SK-N-SH (cell line): ENCODE measurements at regions not wholly inside any gene's neighbourhood (a gene's known extent, or its start where the extent isn't known, plus 50 kb on each side); places are given as distances from the start of the nearest gene placed in this dataset.

Experiments
- CTCF ChIA-PET: fragments of 300-600, 350-600 bp; formaldehyde crosslinking; extraction: SDS; loops from one replicate; lab custom pipeline; 2021; lab: Yijun Ruan, JAX
- POLR2A ChIA-PET: fragments of 350-600 bp; sonication (Branson Sonifier 250); formaldehyde crosslinking; extraction: SDS; loops from one replicate; lab custom pipeline; 2020; ENCODE audit warnings: antibody characterized with exemption, inconsistent platforms; lab: Yijun Ruan, JAX
- DNase-seq: peaks from one replicate; pipeline ENCODE4 v3.0.0; 2012
- H2AFZ ChIP-seq: fragments of 200-600 bp; sonication (generic); 2 replicates; pipeline ENCODE4 v1.8.1; 2016; ENCODE audit warnings: antibody characterized with exemption, mild to moderate bottlenecking, low read depth
- H3F3A ChIP-seq: fragments of 200-600 bp; sonication (generic); replicated peaks from 2 replicates; pipeline ENCODE3; 2016; ENCODE audit warnings: antibody characterized with exemption, mild to moderate bottlenecking; ENCODE audit not compliant: insufficient read depth
- H3K27ac ChIP-seq, 2 experiments: fragments of 200-500 bp in 1 of 2; fragments of 200-600 bp in 1 of 2; sonication (Bioruptor generic) in 1 of 2; sonication (generic), shearing (Covaris generic) in 1 of 2; 2 replicates each; pipeline versions ENCODE4 v1.5.1 to v1.6.1; 2014 to 2016; ENCODE audit warnings: low read depth in 2 of 2, inconsistent platforms in 1 of 2, low read length in 1 of 2, mild to moderate bottlenecking in 1 of 2, mixed read lengths in 1 of 2
- H3K27me3 ChIP-seq: fragments of 200-600 bp; sonication (generic), shearing (Covaris generic); 2 replicates; pipeline ENCODE4 v1.6.1; 2016; ENCODE audit warnings: mixed run types; ENCODE audit not compliant: insufficient read depth
- H3K36me3 ChIP-seq, 2 experiments: fragments of 200-500 bp in 1 of 2; fragments of 200-600 bp in 1 of 2; sonication (Bioruptor generic) in 1 of 2; sonication (generic) in 1 of 2; replicated peaks in 1 of 2; 2 replicates each; pipeline versions ENCODE3 to v1.5.1; 2014 to 2016; ENCODE audit warnings: low read length in 1 of 2, mild to moderate bottlenecking in 1 of 2; ENCODE audit not compliant: insufficient read depth in 2 of 2, control insufficient read depth in 1 of 2
- H3K4me1 ChIP-seq, 2 experiments: fragments of 200-500 bp in 1 of 2; fragments of 200-600 bp in 1 of 2; sonication (Bioruptor generic) in 1 of 2; sonication (generic), shearing (Covaris generic) in 1 of 2; 2 replicates each; pipeline versions ENCODE4 v1.5.1 to v1.6.1; 2014 to 2016; ENCODE audit warnings: low read depth in 1 of 2, low read length in 1 of 2, mixed run types in 1 of 2; ENCODE audit not compliant: insufficient read depth in 2 of 2, control insufficient read depth in 1 of 2
- H3K4me2 ChIP-seq: fragments of 200-600 bp; sonication (generic), shearing (Covaris generic); 2 replicates; pipeline ENCODE4 v1.6.1; 2017; ENCODE audit warnings: mixed run types
- H3K4me3 ChIP-seq, 2 experiments: fragments of 200-500 bp in 1 of 2; fragments of 200-600 bp in 1 of 2; sonication (Bioruptor generic) in 1 of 2; sonication (generic), shearing (Covaris generic) in 1 of 2; 2 replicates each; pipeline versions ENCODE4 v1.5.1 to v1.8.1; 2014 to 2016; ENCODE audit warnings: low read depth in 2 of 2, inconsistent platforms in 1 of 2, low read length in 1 of 2, mild to moderate bottlenecking in 1 of 2, mixed read lengths in 1 of 2, moderate library complexity in 1 of 2
- H3K79me2 ChIP-seq: fragments of 200-600 bp; sonication (generic); 2 replicates; pipeline ENCODE4 v1.8.1; 2017; ENCODE audit warnings: mild to moderate bottlenecking; ENCODE audit not compliant: insufficient read depth
- H3K9ac ChIP-seq: fragments of 200-600 bp; sonication (generic); 2 replicates; pipeline ENCODE4 v1.6.1; 2017; ENCODE audit warnings: mixed run types
- H3K9me2 ChIP-seq: fragments of 200-600 bp; sonication (generic); 2 replicates; pipeline ENCODE4 v1.6.1; 2017; ENCODE audit warnings: mixed run types
- H3K9me3 ChIP-seq: fragments of 200-600 bp; sonication (generic); 2 replicates; pipeline ENCODE4 v1.6.1; 2017; ENCODE audit warnings: mixed run types, mild to moderate bottlenecking, moderate library complexity
- H4K20me1 ChIP-seq: fragments of 200-600 bp; sonication (generic); 2 replicates; pipeline ENCODE4 v1.6.1; 2017; ENCODE audit warnings: mild to moderate bottlenecking, mixed run types; ENCODE audit not compliant: insufficient read depth
- CHD2 ChIP-seq: fragments of 150-350 bp; IDR thresholded peaks from 2 replicates; pipeline ENCODE4 v1.6.1; 2018; ENCODE audit warnings: low read length; ENCODE audit not compliant: partially characterized antibody
- EP300 ChIP-seq, 2 experiments: IDR thresholded peaks; 2 replicates each; pipeline versions ENCODE4 v1.4.0 to v1.6.1; 2012; ENCODE audit warnings: borderline replicate concordance in 1 of 2, low read depth in 1 of 2, low read length in 1 of 2
- EZH2phosphoT487 ChIP-seq: fragments of 200-600 bp; sonication (generic); IDR thresholded peaks from 2 replicates; pipeline ENCODE4 v1.6.1; 2017; ENCODE audit warnings: low read depth, mixed run types, mild to moderate bottlenecking, antibody characterized with exemption, moderate library complexity, borderline replicate concordance
- FOSL2 ChIP-seq: IDR thresholded peaks from 2 replicates; pipeline ENCODE4 v1.4.0; 2012; ENCODE audit warnings: low read depth, mild to moderate bottlenecking, moderate library complexity, borderline replicate concordance
- FOXJ3 ChIP-seq: sonication (generic); formaldehyde crosslinking; IDR thresholded peaks from 2 replicates; pipeline ENCODE4 v1.5.1; 2020; ENCODE audit warnings: mild to moderate bottlenecking, missing genetic modification reagents
- FOXM1 ChIP-seq: IDR thresholded peaks from 2 replicates; pipeline ENCODE4 v1.4.0; 2012; ENCODE audit warnings: low read depth, mild to moderate bottlenecking
- GABPA ChIP-seq: IDR thresholded peaks from 2 replicates; pipeline ENCODE4 v1.4.0; 2012; ENCODE audit warnings: low read depth, mild to moderate bottlenecking
- GATA2 ChIP-seq: sonication (generic); formaldehyde crosslinking; IDR thresholded peaks from 2 replicates; pipeline ENCODE4 v1.5.0; 2020; ENCODE audit warnings: mild to moderate bottlenecking, missing genetic modification reagents
- IRF3 ChIP-seq: fragments of 150-350 bp; IDR thresholded peaks from 2 replicates; pipeline ENCODE4 v1.6.1; 2016; ENCODE audit warnings: mild to moderate bottlenecking, low read depth, low read length
- JUND ChIP-seq: IDR thresholded peaks from 2 replicates; pipeline ENCODE4 v1.4.0; 2012
- MEF2A ChIP-seq: IDR thresholded peaks from 2 replicates; pipeline ENCODE4 v1.4.0; 2012; ENCODE audit warnings: low read depth, borderline replicate concordance
- MXI1 ChIP-seq: IDR thresholded peaks from 2 replicates; pipeline ENCODE4 v1.6.1; 2012; ENCODE audit warnings: mild to moderate bottlenecking, low read depth, low read length, improper control_type of control experiment
- PBX3 ChIP-seq: IDR thresholded peaks from 2 replicates; pipeline ENCODE4; 2012
- RCOR1 ChIP-seq: fragments of 150-350 bp; IDR thresholded peaks from 2 replicates; pipeline ENCODE4 v1.6.1; 2017; ENCODE audit warnings: antibody characterized with exemption, low read length
- RFX5 ChIP-seq: IDR thresholded peaks from 2 replicates; pipeline ENCODE4 v1.6.1; 2012; ENCODE audit warnings: mild to moderate bottlenecking, improper control_type of control experiment, low read length
- RXRA ChIP-seq: IDR thresholded peaks from 2 replicates; pipeline ENCODE4 v1.4.0; 2012; ENCODE audit warnings: low read depth, mild to moderate bottlenecking, borderline replicate concordance
- SMC3 ChIP-seq: IDR thresholded peaks from 2 replicates; pipeline ENCODE4 v1.6.1; 2012; ENCODE audit warnings: low read depth, low read length, improper control_type of control experiment
- TAF1 ChIP-seq: IDR thresholded peaks from 2 replicates; pipeline ENCODE4 v1.6.1; 2012; ENCODE audit warnings: low read depth, mild to moderate bottlenecking, low read length, moderate library complexity, borderline replicate concordance
- TCF12 ChIP-seq: IDR thresholded peaks from 2 replicates; pipeline ENCODE4 v1.4.0; 2012
- TEAD4 ChIP-seq: IDR thresholded peaks from 2 replicates; pipeline ENCODE4 v1.4.0; 2012; ENCODE audit warnings: mild to moderate bottlenecking, borderline replicate concordance; ENCODE audit not compliant: insufficient read depth
- USF1 ChIP-seq: IDR thresholded peaks from 2 replicates; pipeline ENCODE4 v1.4.0; 2012; ENCODE audit warnings: low read depth, borderline replicate concordance
- ZBTB33 ChIP-seq: IDR thresholded peaks from 2 replicates; pipeline ENCODE4 v1.4.0; 2012; ENCODE audit warnings: low read depth, borderline replicate concordance
- WGBS: methylation state at CpG from one replicate; pipeline ENCODE4 v1.1.6; 2017; ENCODE audit warnings: low lambda C conversion rate; 5-methylcytosine and 5-hydroxymethylcytosine counted together

GRCh38 chr5:167381457-167381856 is 910.0 kb upstream of the WWC1 start:
- no peaks in the 10 kb centered on the region for H3K9me2 ChIP-seq
- no peak for TF ChIP-seq FOSL2
- no peak for TF ChIP-seq SMC3
- no peak for TF ChIP-seq TAF1
- TF ChIP-seq TCF12: no peak
- no peak for TF ChIP-seq IRF3
- TF ChIP-seq TEAD4: no peak
- TF ChIP-seq FOXJ3 (CRISPR knock-in tag): no peak
- no peak for TF ChIP-seq RCOR1
- TF ChIP-seq MXI1: no peak
- no peak for TF ChIP-seq GATA2 (CRISPR knock-in tag)
- TF ChIP-seq PBX3: no peak
- TF ChIP-seq EZH2phosphoT487: no peak
- TF ChIP-seq EP300 (IDR thresholded peaks at IDR 0.05; ENCODE audit: borderline replicate concordance in 1 of 2, low read depth in 1 of 2, low read length in 1 of 2): no peak
- TF ChIP-seq, all 33 proteins: peak for 0
- ChIA-PET CTCF (no interaction called here), POLR2A (no interaction called here)
- no peaks in the 10 kb centered on the region for H3K36me3 ChIP-seq
- no peaks in the 10 kb centered on the region for H3K79me2 ChIP-seq
- no peaks in the 10 kb centered on the region for H3F3A ChIP-seq
- WGBS: 41% methylated on average over 1 of the region's 1 CpG
- no peak overlapping the region for H3K9ac ChIP-seq
- no peak overlapping the region for H3K27ac ChIP-seq
- H4K20me1 ChIP-seq: no peaks in the 10 kb centered on the region
- H3K4me3 ChIP-seq: no peak overlapping the region
- no peak for DNase-seq
- no peaks in the 10 kb centered on the region for H3K9me3 ChIP-seq
- H3K4me1 ChIP-seq: no peaks in the 10 kb centered on the region
- no peak overlapping the region for H2AFZ ChIP-seq
- H3K4me2 ChIP-seq: no peak overlapping the region
- H3K27me3 ChIP-seq: no peaks in the 10 kb centered on the region

- Histone ChIP-seq H3F3A (no peaks in the 10 kb centered on the region), H3K4me3 (no peak overlapping the region), H3K4me1 (no peaks in the 10 kb centered on the region; a peak in 1 of 4 replicates), H3K27ac (no peak overlapping the region), H3K79me2 (no peaks in the 10 kb centered on the region), H2AFZ (no peak overlapping the region), H4K20me1 (no peaks in the 10 kb centered on the region), H3K9me2 (no peaks in the 10 kb centered on the region), H3K9me3 (no peaks in the 10 kb centered on the region), H3K4me2 (no peak overlapping the region), H3K27me3 (no peaks in the 10 kb centered on the region), H3K36me3 (no peaks in the 10 kb centered on the region), H3K9ac (no peak overlapping the region)
- DNase-seq: no peak
- ChIA-PET POLR2A (no interaction called here), CTCF (no interaction called here)
- 37% methylated on average over 4 of the region's 4 CpGs for WGBS
- TF ChIP-seq JUND (no peak), MEF2A (no peak), PBX3 (no peak), MXI1 (no peak), RFX5 (no peak), CHD2 (no peak), TAF1 (no peak), SMC3 (no peak), FOXM1 (no peak), TEAD4 (no peak), USF1 (no peak), ZBTB33 (no peak), GABPA (no peak), RCOR1 (no peak), RXRA (no peak)
Observed at GRCh38 chr5:167389537-167389936, 901.9 kb upstream of the WWC1 start.
